GM23338 (cell line): ENCODE measurements at regions not wholly inside any gene's neighbourhood (a gene's known extent, or its start where the extent isn't known, plus 50 kb on each side); places are given as distances from the start of the nearest gene placed in this dataset.

Experiments used
- ATAC-seq: fragments of 200-7000 bp; cut with Tn5 transposase; 3 replicates; pipeline ENCODE4 v1.9.1; 2020
- DNase-seq: peaks from one replicate; pipeline ENCODE4 v3.0.0-alpha.2; 2015; ENCODE audit warnings: low spot score
- H2AFZ ChIP-seq: fragments of 200-600 bp; sonication (generic); 2 replicates; pipeline ENCODE4 v1.8.0; 2016; ENCODE audit warnings: antibody characterized with exemption, mild to moderate bottlenecking, moderate library complexity
- H3F3A ChIP-seq: fragments of 200-600 bp; sonication (generic); replicated peaks from 2 replicates; pipeline ENCODE4 v1.8.0; 2017; ENCODE audit warnings: antibody characterized with exemption, mixed run types, low read depth
- H3K27ac ChIP-seq: fragments of 200-600 bp; sonication (generic); 2 replicates; pipeline ENCODE4 v1.6.1; 2016; ENCODE audit warnings: low read depth
- H3K27me3 ChIP-seq: fragments of 200-600 bp; sonication (generic); 2 replicates; pipeline ENCODE4 v1.8.0; 2016; ENCODE audit warnings: mild to moderate bottlenecking, mixed run types, moderate library complexity; ENCODE audit not compliant: insufficient read depth
- H3K36me3 ChIP-seq: fragments of 200-600 bp; sonication (generic); 2 replicates; pipeline ENCODE4 v1.8.0; 2016; ENCODE audit warnings: mild to moderate bottlenecking; ENCODE audit not compliant: insufficient read depth
- H3K4me1 ChIP-seq: fragments of 200-600 bp; sonication (generic); 2 replicates; pipeline ENCODE4 v1.8.0; 2016; ENCODE audit warnings: mild to moderate bottlenecking, moderate library complexity; ENCODE audit not compliant: insufficient read depth
- H3K4me2 ChIP-seq: fragments of 200-600 bp; sonication (generic); 2 replicates; pipeline ENCODE4 v1.7.1; 2017; ENCODE audit warnings: mixed run types
- H3K4me3 ChIP-seq: fragments of 200-600 bp; sonication (generic); 2 replicates; pipeline ENCODE4 v1.6.1; 2016; ENCODE audit warnings: mixed run types
- H3K79me2 ChIP-seq: fragments of 200-600 bp; sonication (generic); replicated peaks from 2 replicates; pipeline ENCODE4 v1.8.0; 2017; ENCODE audit warnings: mild to moderate bottlenecking; ENCODE audit not compliant: insufficient read depth
- H3K9me2 ChIP-seq: fragments of 200-600 bp; sonication (generic); 2 replicates; pipeline ENCODE4 v1.8.0; 2017; ENCODE audit not compliant: insufficient read depth
- H4K20me1 ChIP-seq: fragments of 200-600 bp; sonication (generic); replicated peaks from 2 replicates; pipeline ENCODE4 v1.8.0; 2017; ENCODE audit warnings: mild to moderate bottlenecking; ENCODE audit not compliant: insufficient read depth
- H3K27ac Mint-ChIP-seq: 2 replicates; pipeline ENCODE4 v1.8.0; 2020; ENCODE audit warnings: inconsistent platforms, mild to moderate bottlenecking, moderate library complexity, mixed read lengths
- H3K27me3 Mint-ChIP-seq: 3 replicates; pipeline ENCODE4 v1.8.0; 2022; ENCODE audit warnings: low read depth, mild to moderate bottlenecking, moderate library complexity, mixed read lengths, inconsistent platforms; ENCODE audit not compliant: insufficient read depth, poor library complexity
- H3K36me3 Mint-ChIP-seq: 3 replicates; pipeline ENCODE4 v1.8.0; 2021; ENCODE audit warnings: low read depth, mild to moderate bottlenecking, inconsistent platforms, moderate library complexity, mixed read lengths
- H3K4me1 Mint-ChIP-seq: 3 replicates; pipeline ENCODE4 v1.8.0; 2020; ENCODE audit warnings: mild to moderate bottlenecking, inconsistent platforms, mixed read lengths
- H3K4me3 Mint-ChIP-seq: 3 replicates; pipeline ENCODE4 v1.8.0; 2021; ENCODE audit warnings: moderate library complexity, mild to moderate bottlenecking, inconsistent platforms, mixed read lengths
- H3K9me3 Mint-ChIP-seq: 3 replicates; pipeline ENCODE4 v1.8.0; 2020; ENCODE audit warnings: moderate library complexity, mild to moderate bottlenecking, inconsistent platforms, mixed read lengths
- CREB1 ChIP-seq: fragments of 250-450 bp; sonication (Bioruptor Pico); IDR thresholded peaks from 2 replicates; pipeline ENCODE4 v1.5.0; 2020; ENCODE audit warnings: low read depth, mild to moderate bottlenecking, moderate library complexity
- EZH2 ChIP-seq: fragments of 200-600 bp; sonication (generic); IDR thresholded peaks from one replicate; pipeline ENCODE4 v1.8.0; 2017; ENCODE audit warnings: antibody characterized with exemption, mild to moderate bottlenecking, low read depth; ENCODE audit not compliant: unreplicated experiment
- EZH2phosphoT487 ChIP-seq: fragments of 200-600 bp; sonication (generic); IDR thresholded peaks from one replicate; pipeline ENCODE4 v1.8.1; 2018; ENCODE audit warnings: antibody characterized with exemption; ENCODE audit not compliant: unreplicated experiment
- JUNB ChIP-seq: IDR thresholded peaks from one replicate; pipeline ENCODE4 v1.6.1; 2016; ENCODE audit warnings: antibody characterized with exemption; ENCODE audit not compliant: unreplicated experiment
- NANOG ChIP-seq: IDR thresholded peaks from 2 replicates; pipeline ENCODE4 v1.6.1; 2016; ENCODE audit warnings: antibody characterized with exemption, borderline replicate concordance
- POLR2AphosphoS5 ChIP-seq: IDR thresholded peaks from 2 replicates; pipeline ENCODE4 v1.6.1; 2016; ENCODE audit warnings: antibody characterized with exemption, low read depth
- STAT1 ChIP-seq: IDR thresholded peaks from one replicate; pipeline ENCODE4 v1.6.1; 2016; ENCODE audit warnings: antibody characterized with exemption; ENCODE audit not compliant: unreplicated experiment
- ZNF114 ChIP-seq: fragments of 250-450 bp; sonication (Bioruptor Pico); IDR thresholded peaks from 2 replicates; pipeline ENCODE4 v1.5.0; 2020; ENCODE audit warnings: mild to moderate bottlenecking, moderate library complexity
- ZNF331 ChIP-seq: fragments of 250-450 bp; sonication (Bioruptor Pico); IDR thresholded peaks from 2 replicates; pipeline ENCODE4 v1.5.0; 2020; ENCODE audit warnings: low read depth, mild to moderate bottlenecking, moderate library complexity
- TF ChIP-seq, protein P1 (sequence below): IDR thresholded peaks from one replicate; pipeline ENCODE4 v1.6.1; 2018; ENCODE audit warnings: antibody characterized with exemption; ENCODE audit not compliant: unreplicated experiment
- TF ChIP-seq, protein P2 (sequence below): IDR thresholded peaks from 2 replicates; pipeline ENCODE4 v1.6.1; 2016; ENCODE audit warnings: antibody characterized with exemption
- TF ChIP-seq, protein P3 (sequence below): fragments of 250-450 bp; sonication (Bioruptor Pico); IDR thresholded peaks from 2 replicates; pipeline ENCODE4 v1.5.0; 2020; ENCODE audit warnings: mild to moderate bottlenecking, moderate library complexity

DNA sequence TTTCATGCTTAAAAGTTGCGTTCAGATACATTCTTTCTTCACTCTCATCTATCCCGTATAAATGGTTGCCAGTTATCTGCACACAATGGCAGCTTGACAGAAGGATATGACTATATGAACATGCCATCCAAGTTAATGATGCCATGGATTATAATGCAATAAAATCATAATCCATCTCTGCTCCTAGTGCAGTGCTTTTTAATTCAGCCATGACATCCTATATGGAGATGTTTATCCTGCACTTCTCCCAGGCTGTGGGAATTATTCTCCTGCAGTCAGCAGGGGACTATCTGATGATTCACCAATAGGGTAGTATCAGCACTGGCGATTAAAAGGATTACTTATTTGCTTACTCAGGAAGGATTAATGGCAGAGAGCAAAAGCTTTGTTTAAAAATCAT, 273.8 kb downstream of the SAMD5 start:
- Histone ChIP-seq H3K27me3 (no peaks in the 10 kb centered on the region), H3K4me1 (no peaks in the 10 kb centered on the region), H3K4me2 (no peak overlapping the region), H4K20me1 (no peaks in the 10 kb centered on the region), H3K4me3 (no peak overlapping the region), H2AFZ (no peak overlapping the region), H3K27ac (no peak overlapping the region), H3K79me2 (no peaks in the 10 kb centered on the region), H3K36me3 (no peaks in the 10 kb centered on the region), H3F3A (no peaks in the 10 kb centered on the region), H3K9me2 (no peaks in the 10 kb centered on the region)
- H3K4me1 Mint-ChIP-seq: no peaks in the 10 kb centered on the region
- TF ChIP-seq, protein P1, sequence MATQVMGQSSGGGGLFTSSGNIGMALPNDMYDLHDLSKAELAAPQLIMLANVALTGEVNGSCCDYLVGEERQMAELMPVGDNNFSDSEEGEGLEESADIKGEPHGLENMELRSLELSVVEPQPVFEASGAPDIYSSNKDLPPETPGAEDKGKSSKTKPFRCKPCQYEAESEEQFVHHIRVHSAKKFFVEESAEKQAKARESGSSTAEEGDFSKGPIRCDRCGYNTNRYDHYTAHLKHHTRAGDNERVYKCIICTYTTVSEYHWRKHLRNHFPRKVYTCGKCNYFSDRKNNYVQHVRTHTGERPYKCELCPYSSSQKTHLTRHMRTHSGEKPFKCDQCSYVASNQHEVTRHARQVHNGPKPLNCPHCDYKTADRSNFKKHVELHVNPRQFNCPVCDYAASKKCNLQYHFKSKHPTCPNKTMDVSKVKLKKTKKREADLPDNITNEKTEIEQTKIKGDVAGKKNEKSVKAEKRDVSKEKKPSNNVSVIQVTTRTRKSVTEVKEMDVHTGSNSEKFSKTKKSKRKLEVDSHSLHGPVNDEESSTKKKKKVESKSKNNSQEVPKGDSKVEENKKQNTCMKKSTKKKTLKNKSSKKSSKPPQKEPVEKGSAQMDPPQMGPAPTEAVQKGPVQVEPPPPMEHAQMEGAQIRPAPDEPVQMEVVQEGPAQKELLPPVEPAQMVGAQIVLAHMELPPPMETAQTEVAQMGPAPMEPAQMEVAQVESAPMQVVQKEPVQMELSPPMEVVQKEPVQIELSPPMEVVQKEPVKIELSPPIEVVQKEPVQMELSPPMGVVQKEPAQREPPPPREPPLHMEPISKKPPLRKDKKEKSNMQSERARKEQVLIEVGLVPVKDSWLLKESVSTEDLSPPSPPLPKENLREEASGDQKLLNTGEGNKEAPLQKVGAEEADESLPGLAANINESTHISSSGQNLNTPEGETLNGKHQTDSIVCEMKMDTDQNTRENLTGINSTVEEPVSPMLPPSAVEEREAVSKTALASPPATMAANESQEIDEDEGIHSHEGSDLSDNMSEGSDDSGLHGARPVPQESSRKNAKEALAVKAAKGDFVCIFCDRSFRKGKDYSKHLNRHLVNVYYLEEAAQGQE: no peak
- TF ChIP-seq CREB1 (CRISPR knock-in tag) (no peak), NANOG (no peak), POLR2AphosphoS5 (no peak), EZH2phosphoT487 (no peak), JUNB (no peak), ZNF331 (CRISPR knock-in tag) (no peak), STAT1 (no peak), ZNF114 (CRISPR knock-in tag) (no peak), EZH2 (no peak)
- TF ChIP-seq, protein P2, sequence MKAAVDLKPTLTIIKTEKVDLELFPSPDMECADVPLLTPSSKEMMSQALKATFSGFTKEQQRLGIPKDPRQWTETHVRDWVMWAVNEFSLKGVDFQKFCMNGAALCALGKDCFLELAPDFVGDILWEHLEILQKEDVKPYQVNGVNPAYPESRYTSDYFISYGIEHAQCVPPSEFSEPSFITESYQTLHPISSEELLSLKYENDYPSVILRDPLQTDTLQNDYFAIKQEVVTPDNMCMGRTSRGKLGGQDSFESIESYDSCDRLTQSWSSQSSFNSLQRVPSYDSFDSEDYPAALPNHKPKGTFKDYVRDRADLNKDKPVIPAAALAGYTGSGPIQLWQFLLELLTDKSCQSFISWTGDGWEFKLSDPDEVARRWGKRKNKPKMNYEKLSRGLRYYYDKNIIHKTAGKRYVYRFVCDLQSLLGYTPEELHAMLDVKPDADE: no peak
- TF ChIP-seq, protein P3, sequence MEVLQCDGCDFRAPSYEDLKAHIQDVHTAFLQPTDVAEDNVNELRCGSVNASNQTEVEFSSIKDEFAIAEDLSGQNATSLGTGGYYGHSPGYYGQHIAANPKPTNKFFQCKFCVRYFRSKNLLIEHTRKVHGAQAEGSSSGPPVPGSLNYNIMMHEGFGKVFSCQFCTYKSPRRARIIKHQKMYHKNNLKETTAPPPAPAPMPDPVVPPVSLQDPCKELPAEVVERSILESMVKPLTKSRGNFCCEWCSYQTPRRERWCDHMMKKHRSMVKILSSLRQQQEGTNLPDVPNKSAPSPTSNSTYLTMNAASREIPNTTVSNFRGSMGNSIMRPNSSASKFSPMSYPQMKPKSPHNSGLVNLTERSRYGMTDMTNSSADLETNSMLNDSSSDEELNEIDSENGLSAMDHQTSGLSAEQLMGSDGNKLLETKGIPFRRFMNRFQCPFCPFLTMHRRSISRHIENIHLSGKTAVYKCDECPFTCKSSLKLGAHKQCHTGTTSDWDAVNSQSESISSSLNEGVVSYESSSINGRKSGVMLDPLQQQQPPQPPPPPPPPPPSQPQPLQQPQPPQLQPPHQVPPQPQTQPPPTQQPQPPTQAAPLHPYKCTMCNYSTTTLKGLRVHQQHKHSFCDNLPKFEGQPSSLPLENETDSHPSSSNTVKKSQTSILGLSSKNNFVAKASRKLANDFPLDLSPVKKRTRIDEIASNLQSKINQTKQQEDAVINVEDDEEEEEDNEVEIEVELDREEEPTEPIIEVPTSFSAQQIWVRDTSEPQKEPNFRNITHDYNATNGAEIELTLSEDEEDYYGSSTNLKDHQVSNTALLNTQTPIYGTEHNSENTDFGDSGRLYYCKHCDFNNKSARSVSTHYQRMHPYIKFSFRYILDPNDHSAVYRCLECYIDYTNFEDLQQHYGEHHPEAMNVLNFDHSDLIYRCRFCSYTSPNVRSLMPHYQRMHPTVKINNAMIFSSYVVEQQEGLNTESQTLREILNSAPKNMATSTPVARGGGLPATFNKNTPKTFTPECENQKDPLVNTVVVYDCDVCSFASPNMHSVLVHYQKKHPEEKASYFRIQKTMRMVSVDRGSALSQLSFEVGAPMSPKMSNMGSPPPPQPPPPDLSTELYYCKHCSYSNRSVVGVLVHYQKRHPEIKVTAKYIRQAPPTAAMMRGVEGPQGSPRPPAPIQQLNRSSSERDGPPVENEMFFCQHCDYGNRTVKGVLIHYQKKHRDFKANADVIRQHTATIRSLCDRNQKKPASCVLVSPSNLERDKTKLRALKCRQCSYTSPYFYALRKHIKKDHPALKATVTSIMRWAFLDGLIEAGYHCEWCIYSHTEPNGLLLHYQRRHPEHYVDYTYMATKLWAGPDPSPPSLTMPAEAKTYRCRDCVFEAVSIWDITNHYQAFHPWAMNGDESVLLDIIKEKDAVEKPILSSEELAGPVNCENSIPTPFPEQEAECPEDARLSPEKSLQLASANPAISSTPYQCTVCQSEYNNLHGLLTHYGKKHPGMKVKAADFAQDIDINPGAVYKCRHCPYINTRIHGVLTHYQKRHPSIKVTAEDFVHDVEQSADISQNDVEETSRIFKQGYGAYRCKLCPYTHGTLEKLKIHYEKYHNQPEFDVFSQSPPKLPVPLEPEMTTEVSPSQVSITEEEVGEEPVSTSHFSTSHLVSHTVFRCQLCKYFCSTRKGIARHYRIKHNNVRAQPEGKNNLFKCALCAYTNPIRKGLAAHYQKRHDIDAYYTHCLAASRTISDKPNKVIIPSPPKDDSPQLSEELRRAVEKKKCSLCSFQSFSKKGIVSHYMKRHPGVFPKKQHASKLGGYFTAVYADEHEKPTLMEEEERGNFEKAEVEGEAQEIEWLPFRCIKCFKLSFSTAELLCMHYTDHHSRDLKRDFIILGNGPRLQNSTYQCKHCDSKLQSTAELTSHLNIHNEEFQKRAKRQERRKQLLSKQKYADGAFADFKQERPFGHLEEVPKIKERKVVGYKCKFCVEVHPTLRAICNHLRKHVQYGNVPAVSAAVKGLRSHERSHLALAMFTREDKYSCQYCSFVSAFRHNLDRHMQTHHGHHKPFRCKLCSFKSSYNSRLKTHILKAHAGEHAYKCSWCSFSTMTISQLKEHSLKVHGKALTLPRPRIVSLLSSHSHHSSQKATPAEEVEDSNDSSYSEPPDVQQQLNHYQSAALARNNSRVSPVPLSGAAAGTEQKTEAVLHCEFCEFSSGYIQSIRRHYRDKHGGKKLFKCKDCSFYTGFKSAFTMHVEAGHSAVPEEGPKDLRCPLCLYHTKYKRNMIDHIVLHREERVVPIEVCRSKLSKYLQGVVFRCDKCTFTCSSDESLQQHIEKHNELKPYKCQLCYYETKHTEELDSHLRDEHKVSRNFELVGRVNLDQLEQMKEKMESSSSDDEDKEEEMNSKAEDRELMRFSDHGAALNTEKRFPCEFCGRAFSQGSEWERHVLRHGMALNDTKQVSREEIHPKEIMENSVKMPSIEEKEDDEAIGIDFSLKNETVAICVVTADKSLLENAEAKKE (CRISPR knock-in tag): no peak
- H3K4me3 Mint-ChIP-seq: no peak overlapping the region
- DNase-seq (no peak), ATAC-seq (no peak)
- H3K36me3 Mint-ChIP-seq: no peaks in the 10 kb centered on the region
- no peaks in the 10 kb centered on the region for H3K27me3 Mint-ChIP-seq
- no peaks in the 10 kb centered on the region for H3K9me3 Mint-ChIP-seq
- H3K27ac Mint-ChIP-seq: no peak overlapping the region
